Right cardiac atrium (tissue), 5 donors: ENCODE measurements at regions not wholly inside any gene's neighbourhood (a gene's known extent, or its start where the extent isn't known, plus 50 kb on each side); places are given as distances from the start of the nearest gene placed in this dataset.
A peak's percentile ranks its signal among the peaks of the same experiment; 100 is the strongest.

ENCODE experiments used
- ATAC-seq, 2 donors: fragments of 200-7000 bp; cut with Tn5 transposase; one replicate each; pipeline versions ENCODE4 v1.8.0 to v1.9.1; 2020; ENCODE audit warnings: moderate library complexity in 2 of 2, mild to moderate bottlenecking in 1 of 2
- DNase-seq, 3 donors: peaks; one replicate each; pipeline ENCODE4 v3.0.0-alpha.2; 2020
- H3K27ac ChIP-seq: one replicate; pipeline ENCODE4 v1.5.1; 2013; ENCODE audit warnings: mild to moderate bottlenecking, low read length, control low read depth, moderate library complexity
- H3K27me3 ChIP-seq: one replicate; pipeline ENCODE4 v1.6.1; 2013; ENCODE audit not compliant: control insufficient read depth, insufficient read depth
- H3K4me1 ChIP-seq: one replicate; pipeline ENCODE4 v1.6.1; 2013; ENCODE audit warnings: low read length; ENCODE audit not compliant: control insufficient read depth, insufficient read depth
- H3K4me3 ChIP-seq: one replicate; pipeline ENCODE4 v1.5.1; 2013; ENCODE audit warnings: low read length, control low read depth
- H3K9me3 ChIP-seq: one replicate; pipeline ENCODE4 v1.6.1; 2013; ENCODE audit warnings: low read length; ENCODE audit not compliant: control insufficient read depth
- WGBS: extraction: QIAGEN DNeasy Blood & Tissue Kit; methylation state at CpG from one replicate; pipeline ENCODE4 v1.1.7; 2013; 5-methylcytosine and 5-hydroxymethylcytosine counted together
- intact Hi-C, 4 donors: fragments of 100-400 bp; cut with DNase I; formaldehyde crosslinking; loops; one replicate each; pipeline versions ENCODE4 v1.11.0 to v1.14.0; 2022 to 2023
- donor health status: healthy with polysubstance abuse.
- donor health status: DM: no; HTN: yes; CAD: no.
- donor health status: DM: no; HTN: no; CAD: no.
- donor health status: DM: no; HTN: yes; CAD: no; lungs with severe emphysema.
- donor health status: DM: yes; HTN: yes; CAD: no.

DNA sequence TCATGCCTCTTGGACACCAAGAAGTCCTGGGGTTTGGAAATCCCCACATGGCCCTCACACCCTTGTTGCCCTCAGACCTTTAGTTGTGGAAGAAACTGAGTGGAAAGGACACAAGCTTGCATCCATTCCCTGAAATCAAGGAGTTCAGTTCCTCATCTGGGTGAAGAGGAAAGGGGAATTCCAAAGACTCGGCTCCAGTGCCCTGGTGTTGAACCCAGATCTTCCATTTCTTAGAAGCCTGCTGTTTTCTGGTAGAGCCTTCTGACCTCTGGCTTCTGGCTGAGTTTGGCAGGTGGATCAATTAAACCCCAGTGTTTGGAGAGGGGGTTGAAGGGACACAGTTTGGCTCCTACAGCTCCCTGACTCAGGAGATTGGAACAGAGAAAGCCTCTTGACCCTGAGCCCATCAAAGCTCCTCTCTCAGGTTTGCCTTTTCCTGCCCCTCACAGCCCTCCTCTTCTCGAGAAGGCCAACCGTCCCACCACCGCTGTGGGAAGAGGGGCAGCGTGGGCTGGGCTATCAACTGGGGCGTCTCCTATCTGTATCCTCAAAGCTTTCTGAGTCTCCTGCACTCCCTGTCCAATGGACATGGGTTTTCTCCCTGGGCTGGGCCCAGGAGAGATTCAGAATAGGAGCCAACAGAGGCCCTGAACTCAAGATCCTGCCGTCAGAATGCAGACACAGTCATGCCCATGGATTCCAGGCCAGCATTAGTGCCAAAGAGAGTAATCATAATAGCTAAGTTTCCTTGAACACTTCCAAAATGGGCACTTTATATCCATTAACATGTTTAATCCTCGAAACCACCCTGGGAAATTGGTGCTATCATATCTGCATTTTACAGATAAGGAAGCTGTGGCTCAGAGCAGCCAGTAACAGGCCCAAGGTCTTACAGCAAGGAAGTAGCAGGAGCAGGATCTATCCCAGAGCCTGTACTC, 146.2 kb downstream of the VEGFA start:
- Histone ChIP-seq H3K27ac (no peak overlapping the region), H3K27me3 (no peaks in the 10 kb centered on the region), H3K4me3 (no peak overlapping the region), H3K9me3 (no peaks in the 10 kb centered on the region), H3K4me1 (no peaks in the 10 kb centered on the region)
- ATAC-seq = peak; percentile 14 to 18
- peak in 1 of 3 donors; percentile 12 for DNase-seq
- 81% methylated on average over 8 of the region's 8 CpGs for WGBS
- intact Hi-C loops = no loop called here

DNA sequence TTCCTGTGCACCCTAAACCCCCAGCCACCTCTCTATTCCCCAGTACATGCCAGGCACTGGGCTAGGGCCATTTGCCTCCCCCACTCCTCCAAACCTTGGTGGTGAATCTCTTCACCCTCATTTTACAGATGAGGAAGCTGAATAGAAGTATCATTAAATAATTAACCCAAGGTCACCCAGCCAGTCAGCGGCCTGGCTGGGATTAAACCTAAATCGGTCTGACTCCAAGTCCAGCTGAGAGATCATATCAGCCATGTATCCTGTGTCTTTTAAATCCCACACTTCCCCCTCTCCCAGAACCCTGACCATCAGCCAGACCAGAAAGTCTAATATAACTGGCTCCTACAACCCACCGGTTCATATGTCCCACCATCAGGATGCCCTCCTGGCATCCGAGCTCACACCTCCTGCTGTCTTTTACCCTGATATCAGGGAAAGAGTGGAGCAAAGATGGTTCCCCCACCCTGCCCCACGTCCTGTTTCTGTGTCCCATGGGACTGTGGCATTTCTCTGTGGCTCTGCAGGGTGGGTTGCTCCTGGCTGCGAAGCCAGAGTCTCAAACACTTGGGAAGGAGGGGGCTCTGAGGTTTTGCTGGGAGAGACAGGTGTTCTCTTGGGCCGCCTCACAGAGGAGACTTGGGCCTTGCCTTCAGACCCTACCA, 145.3 kb downstream of the VEGFA start:
- Histone ChIP-seq H3K27me3 (no peaks in the 10 kb centered on the region), H3K9me3 (no peaks in the 10 kb centered on the region), H3K27ac (no peak overlapping the region), H3K4me3 (no peak overlapping the region), H3K4me1 (no peaks in the 10 kb centered on the region)
- peak in 1 of 3 donors; percentile 5 for DNase-seq
- ATAC-seq = no peak
- 85% methylated on average over 7 of the region's 7 CpGs for WGBS
- intact Hi-C loops = no loop called here

DNA sequence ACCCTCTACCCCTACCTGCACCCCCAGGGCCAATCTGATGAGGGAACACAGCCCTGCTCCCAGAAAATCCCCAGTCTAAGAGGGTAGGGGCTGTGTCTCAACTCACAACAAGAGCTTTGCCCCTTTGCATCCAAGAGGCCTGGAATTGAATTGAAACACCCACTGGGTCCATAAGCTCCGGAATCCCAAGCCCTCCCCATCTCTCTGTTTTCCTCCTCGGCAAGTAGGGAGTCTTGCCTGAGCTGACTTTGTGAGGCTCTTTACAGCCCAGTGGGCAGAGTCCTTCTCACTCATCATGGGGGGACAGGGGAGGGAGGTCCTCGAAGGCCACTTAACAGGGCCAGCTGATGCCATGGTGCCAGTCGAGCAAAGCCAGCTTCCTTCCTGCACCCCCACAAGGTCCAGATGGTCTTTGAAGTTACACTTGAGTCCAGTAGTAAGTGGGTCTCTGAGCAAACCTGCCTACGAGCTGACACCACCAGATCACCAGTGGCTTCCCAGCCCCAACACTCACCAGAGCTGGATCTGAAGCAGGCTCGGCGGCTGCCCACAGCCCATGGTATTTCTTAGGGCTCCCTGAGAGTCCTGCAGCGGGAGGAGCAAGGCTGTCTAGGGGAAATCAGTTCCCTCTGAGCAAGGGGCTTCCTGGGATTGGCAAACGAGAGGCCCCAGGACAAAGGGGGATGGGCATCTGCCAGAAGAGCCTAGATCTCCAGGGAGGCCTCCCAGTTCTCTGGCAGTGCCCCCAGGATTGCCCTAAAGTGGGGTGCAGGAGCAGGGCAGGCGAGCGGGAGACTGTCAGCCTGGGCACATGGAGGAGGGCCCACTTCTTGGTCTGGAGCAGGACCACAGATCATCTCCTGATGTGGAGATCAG, 144.5 kb downstream of the VEGFA start:
- DNase-seq (peak in 1 of 3 donors; percentile 14), ATAC-seq (no peak)
- no peaks in the 10 kb centered on the region for H3K4me1 ChIP-seq
- no peak overlapping the region for H3K4me3 ChIP-seq
- no peak overlapping the region for H3K27ac ChIP-seq
- intact Hi-C loops = no loop called here
- H3K27me3 ChIP-seq = no peaks in the 10 kb centered on the region
- WGBS = 89% methylated on average over 11 of the region's 11 CpGs
- no peaks in the 10 kb centered on the region for H3K9me3 ChIP-seq

DNA sequence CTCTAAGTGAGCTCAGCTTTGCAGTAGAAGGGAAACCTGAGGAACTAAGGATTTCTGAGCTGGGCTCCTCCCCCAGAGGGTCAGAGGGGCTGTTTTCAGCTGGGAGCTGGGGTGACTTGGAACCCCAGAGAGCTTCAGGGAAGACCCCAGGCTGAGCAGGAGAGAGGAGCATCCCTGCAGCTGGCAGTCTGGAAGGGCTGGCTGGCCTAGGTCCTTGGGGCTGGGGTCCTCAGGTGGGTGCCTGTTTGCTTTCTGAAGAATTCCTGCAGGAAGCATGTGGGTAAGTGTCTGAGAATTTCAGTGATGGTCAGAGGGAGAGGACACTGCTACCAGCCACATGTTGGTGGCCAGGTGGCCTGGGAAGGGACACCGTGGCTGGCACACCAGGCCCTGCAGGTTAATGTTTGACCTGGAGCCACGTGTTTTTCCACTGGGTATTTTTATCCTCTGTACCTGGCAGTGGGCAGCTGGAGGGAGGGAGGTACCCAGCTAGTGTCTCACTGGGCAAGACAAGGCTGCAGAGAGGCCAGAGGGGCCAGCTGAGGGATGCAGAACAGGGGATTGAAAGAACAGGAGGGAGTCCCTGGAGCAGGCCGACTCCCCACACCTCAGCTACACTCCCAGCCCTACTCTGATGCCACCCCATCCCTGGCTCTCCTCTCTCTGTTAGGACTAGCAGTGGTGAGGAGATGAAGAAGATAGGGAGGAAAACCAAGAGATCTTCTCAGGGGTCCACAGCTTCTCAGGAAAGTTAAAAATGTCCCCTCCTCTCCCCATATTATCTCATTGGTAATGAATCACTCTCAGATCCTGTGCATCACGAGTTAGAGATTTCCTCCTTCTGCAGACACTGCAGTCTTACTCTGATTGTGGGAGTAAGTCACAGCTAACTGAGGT, 143.6 kb downstream of the VEGFA start:
- H3K4me1 ChIP-seq = no peaks in the 10 kb centered on the region
- H3K27ac ChIP-seq = no peak overlapping the region
- H3K4me3 ChIP-seq = no peak overlapping the region
- H3K9me3 ChIP-seq = no peaks in the 10 kb centered on the region
- ATAC-seq (no peak), DNase-seq (peak in 1 of 3 donors; percentile 11)
- intact Hi-C loops = no loop called here
- no peaks in the 10 kb centered on the region for H3K27me3 ChIP-seq
- WGBS = 67% methylated on average over 4 of the region's 4 CpGs

DNA sequence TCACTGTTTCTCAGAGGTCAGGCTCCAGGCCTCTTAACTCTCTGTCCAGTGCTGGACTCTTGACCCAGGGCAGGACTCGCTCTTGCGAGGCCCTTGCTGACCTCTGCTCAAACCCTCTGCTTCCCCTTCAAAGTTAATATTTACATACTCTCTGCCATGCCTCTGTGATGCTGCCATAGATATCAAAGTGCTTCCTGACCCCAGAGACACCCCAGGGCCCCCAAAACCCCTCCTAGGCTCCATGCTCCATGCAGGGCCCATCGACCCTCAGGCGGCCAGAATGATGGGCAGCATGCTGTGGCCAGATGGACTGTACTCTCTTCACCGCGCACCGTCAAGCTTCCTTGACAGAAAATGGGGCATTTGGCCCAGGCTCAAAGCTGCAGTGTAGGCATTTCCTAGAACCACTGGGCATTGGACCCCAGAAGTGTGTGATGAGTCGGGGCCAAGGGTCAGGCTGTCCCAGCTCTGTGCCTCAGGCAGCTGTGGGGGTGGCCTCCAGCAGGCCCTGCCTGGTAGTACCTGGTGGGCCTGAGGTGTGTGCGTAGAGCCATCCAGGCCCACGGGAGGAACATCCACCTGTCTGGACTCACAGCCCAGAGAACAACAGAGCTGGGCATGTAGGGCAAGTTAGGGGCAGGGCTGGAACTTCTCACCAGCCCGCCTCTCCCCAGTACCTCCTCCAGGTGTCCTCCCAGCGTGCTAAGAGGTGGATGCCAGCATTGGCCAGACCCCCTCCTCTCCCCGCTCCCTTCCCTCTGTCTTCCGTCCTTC, 142.8 kb downstream of the VEGFA start:
- DNase-seq = peak in 1 of 3 donors; percentile 21
- Histone ChIP-seq H3K4me1 (no peaks in the 10 kb centered on the region), H3K9me3 (no peaks in the 10 kb centered on the region), H3K27ac (no peak overlapping the region), H3K27me3 (no peaks in the 10 kb centered on the region), H3K4me3 (no peak overlapping the region)
- WGBS = 88% methylated on average over 14 of the region's 14 CpGs
- ATAC-seq = no peak
- intact Hi-C loops = no loop called here

DNA sequence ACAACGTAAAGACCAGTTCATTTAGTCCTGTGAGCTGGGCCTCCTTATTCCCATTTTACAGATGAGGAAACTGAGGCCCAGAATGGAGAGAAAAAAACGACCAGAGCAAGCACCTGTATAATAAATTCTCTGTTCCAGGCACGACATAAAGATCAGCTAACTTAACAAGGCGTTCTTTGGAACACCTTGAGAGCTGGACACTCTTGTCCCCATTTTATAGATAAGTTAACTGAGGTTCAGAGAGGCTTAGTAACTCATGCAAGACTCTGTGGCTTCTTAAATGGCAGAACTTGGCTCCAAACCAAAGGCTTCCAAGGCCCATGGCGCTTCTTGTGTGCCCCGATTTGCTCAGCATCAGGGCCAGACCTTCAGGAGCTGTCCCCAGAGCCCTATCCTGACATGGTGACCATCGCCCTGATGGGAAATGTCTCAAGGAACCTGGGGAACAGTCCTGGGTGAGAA, 142.1 kb downstream of the VEGFA start:
- Histone ChIP-seq H3K4me1 (no peaks in the 10 kb centered on the region), H3K27me3 (no peaks in the 10 kb centered on the region), H3K4me3 (no peak overlapping the region), H3K9me3 (no peaks in the 10 kb centered on the region), H3K27ac (no peak overlapping the region)
- intact Hi-C loops = no loop called here
- ATAC-seq (no peak), DNase-seq (no peak)
- WGBS = 87% methylated on average over 7 of the region's 7 CpGs

DNA sequence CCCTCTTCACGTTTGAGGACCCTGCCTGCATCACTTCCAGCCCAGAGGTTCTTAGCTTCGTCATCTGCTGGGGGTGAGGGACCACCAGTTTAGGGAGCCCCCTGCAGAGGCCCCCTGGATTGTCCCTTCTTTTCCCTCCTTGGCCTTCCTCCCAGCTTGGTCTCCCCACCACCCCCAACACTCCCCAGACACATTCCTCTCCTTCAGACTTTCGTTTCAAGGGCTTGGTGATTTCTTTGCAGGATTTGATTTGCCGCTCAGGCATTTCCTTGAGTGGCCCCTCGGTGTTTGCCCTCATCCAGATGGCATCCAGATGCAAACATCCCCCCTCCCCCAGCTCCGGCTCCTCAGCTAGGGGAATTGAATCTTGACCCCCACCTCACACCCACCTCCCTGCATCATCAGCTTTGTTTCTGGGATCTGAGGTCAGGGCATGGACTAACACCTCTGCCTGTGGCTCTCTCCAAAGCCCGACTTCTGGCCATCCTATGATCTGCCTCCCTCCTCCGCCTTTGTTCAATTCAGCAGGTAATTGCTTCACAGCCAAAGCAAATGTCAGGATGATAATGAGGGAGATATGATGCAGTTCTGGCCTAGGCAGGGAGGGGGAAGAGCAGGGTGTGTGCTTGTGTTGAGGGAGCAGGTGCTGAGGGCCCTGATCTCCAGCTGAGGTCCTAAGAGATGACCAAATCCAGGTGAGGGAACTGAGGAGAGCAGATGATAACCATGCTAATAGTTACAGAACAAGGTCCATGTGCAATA, 141.5 kb downstream of the VEGFA start:
- intact Hi-C loops = no loop called here
- WGBS = 71% methylated on average over 8 of the region's 8 CpGs
- no peak overlapping the region for H3K4me3 ChIP-seq
- H3K9me3 ChIP-seq = no peaks in the 10 kb centered on the region
- DNase-seq = no peak
- no peak for ATAC-seq
- H3K4me1 ChIP-seq = no peaks in the 10 kb centered on the region
- H3K27me3 ChIP-seq = no peaks in the 10 kb centered on the region
- no peak overlapping the region for H3K27ac ChIP-seq

DNA sequence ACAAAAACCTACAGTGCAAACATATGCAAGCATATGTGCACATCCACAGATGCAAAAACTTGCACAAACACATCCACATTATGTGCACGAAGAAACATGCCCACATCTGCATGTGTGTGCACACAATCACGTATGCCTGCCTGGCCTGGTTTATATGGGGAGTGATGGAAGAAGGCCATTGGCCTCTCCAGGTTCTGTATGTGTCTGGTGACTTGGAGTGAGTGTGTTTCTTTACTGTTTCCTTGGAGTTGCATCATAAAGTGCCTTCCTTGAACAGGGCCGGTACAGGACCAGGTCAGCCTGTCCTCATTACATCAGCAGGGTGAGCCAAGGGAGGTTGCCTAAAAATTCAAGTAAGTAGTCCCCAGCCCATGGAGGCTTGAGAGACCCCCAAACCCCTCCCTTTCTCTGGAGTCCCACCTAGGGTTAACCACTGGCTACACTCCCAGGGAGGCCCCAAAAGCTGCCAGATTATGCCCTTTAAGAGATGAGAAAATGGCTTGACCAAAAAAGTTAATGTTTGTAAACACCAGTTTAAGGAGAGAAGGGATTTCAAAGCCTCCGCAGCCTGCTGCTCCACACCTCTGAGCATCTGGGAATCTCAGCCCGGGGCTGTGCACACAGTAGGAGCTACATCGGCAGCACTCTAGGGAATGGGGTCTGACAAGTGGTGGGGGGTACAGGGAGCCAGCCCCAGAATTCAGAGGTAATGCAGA, 140.8 kb downstream of the VEGFA start:
- intact Hi-C loops = no loop called here
- Histone ChIP-seq H3K4me1 (no peaks in the 10 kb centered on the region), H3K4me3 (no peak overlapping the region), H3K9me3 (no peaks in the 10 kb centered on the region), H3K27me3 (no peaks in the 10 kb centered on the region), H3K27ac (no peak overlapping the region)
- DNase-seq (no peak), ATAC-seq (no peak)
- 70% methylated on average over 6 of the region's 6 CpGs for WGBS

DNA sequence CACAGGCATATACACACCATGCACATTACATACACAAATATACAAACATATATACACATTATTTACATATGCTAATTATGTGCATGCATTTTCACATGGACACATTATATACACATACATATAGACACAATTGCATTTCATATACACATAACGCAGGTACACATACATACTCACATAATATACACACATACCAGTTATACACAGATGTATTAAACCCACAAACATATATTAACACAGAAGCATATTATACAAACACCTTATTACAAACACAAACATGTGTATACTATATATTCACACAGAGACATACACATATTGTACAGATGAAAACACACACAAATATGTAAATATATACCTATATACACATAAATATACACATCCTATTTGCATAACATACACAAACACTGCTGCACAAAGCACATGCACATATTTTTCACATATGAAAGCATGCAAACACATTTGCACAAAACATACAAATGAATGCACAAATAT, 140.2 kb downstream of the VEGFA start:
- H3K27ac ChIP-seq = no peak overlapping the region
- ATAC-seq = no peak
- no peaks in the 10 kb centered on the region for H3K9me3 ChIP-seq
- H3K4me1 ChIP-seq = no peaks in the 10 kb centered on the region
- no peak for DNase-seq
- 89% methylated on average over 1 of the region's 1 CpG for WGBS
- no peaks in the 10 kb centered on the region for H3K27me3 ChIP-seq
- H3K4me3 ChIP-seq = no peak overlapping the region
- intact Hi-C loops = no loop called here
